Stimulated activated CD4-positive, alpha-beta T cell treated with anti-CD3 and anti-CD28 coated beads, Interleukin-12 subunit alpha, Interleukin-12 subunit beta, amount 100 ng/mL, for 24 hours (primary cell): ENCODE measurements at regions not wholly inside any gene's neighbourhood (a gene's known extent, or its start where the extent isn't known, plus 50 kb on each side); places are given as distances from the start of the nearest gene placed in this dataset.
A peak's percentile ranks its signal among the peaks of the same experiment; 100 is the strongest.

Experiments used
- DNase-seq, 2 experiments: peaks; one replicate each; pipeline ENCODE4 v3.0.0-alpha.2; 2020; ENCODE audit warnings: low read depth in 2 of 2

- DNase-seq = no peak
These were observed 114.2 kb upstream of the ID2 start for GRCh38 chr2:8567469-8568260.

- no peak for DNase-seq
These were observed 113.1 kb upstream of the ID2 start for GRCh38 chr2:8568543-8569302.

GRCh38 chr2:8569332-8569930 lies 112.4 kb upstream of the ID2 start:
- DNase-seq = no peak

- no peak for DNase-seq
These were observed 111.2 kb upstream of the ID2 start for GRCh38 chr2:8570637-8571036.

GRCh38 chr2:8571301-8571791 lies 110.5 kb upstream of the ID2 start:
- no peak for DNase-seq

- no peak for DNase-seq
These were observed 109.9 kb upstream of the ID2 start for GRCh38 chr2:8571792-8572499.

- no peak for DNase-seq
These were observed 109.1 kb upstream of the ID2 start for GRCh38 chr2:8572712-8573233.

- DNase-seq = no peak
These were observed 108.5 kb upstream of the ID2 start for GRCh38 chr2:8573234-8573941.

- no peak for DNase-seq
These were observed 108.0 kb upstream of the ID2 start for GRCh38 chr2:8573942-8574195.

- DNase-seq = no peak
These were observed 107.4 kb upstream of the ID2 start for GRCh38 chr2:8574196-8575037.

GRCh38 chr2:8575038-8575833 lies 106.6 kb upstream of the ID2 start:
- peak in 1 of 2 experiments; percentile 16 for DNase-seq

GRCh38 chr2:8575834-8576423 lies 105.9 kb upstream of the ID2 start:
- DNase-seq = no peak

GRCh38 chr2:8576525-8577167 lies 105.2 kb upstream of the ID2 start:
- peak in 1 of 2 experiments; percentile 28 for DNase-seq

GRCh38 chr2:8577573-8577972 lies 104.3 kb upstream of the ID2 start:
- no peak for DNase-seq

- DNase-seq = no peak
These were observed 103.3 kb upstream of the ID2 start for GRCh38 chr2:8578335-8579244.

GRCh38 chr2:8579485-8580085 lies 102.3 kb upstream of the ID2 start:
- DNase-seq = no peak
